WTC11 (cell line): ENCODE measurements at regions not wholly inside any gene's neighbourhood (a gene's known extent, or its start where the extent isn't known, plus 50 kb on each side); places are given as distances from the start of the nearest gene placed in this dataset.

ENCODE experiments used
- ATAC-seq: fragments of 200-7000 bp; cut with Tn5 transposase; 2 replicates; pipeline ENCODE4 v1.10.0; 2021; ENCODE audit warnings: mild to moderate bottlenecking, moderate library complexity
- CTCF ChIA-PET: fragments of 300-600 bp; sonication (Branson Sonifier 250); formaldehyde crosslinking; loops from one replicate; lab custom pipeline; 2021; ENCODE audit warnings: antibody characterized with exemption; lab: Charles Lee
- POLR2A ChIA-PET: fragments of 350-600 bp; sonication (Branson Sonifier 250); formaldehyde crosslinking; loops from one replicate; lab custom pipeline; 2021; ENCODE audit warnings: antibody characterized with exemption; lab: Charles Lee
- DNase-seq: peaks from one replicate; pipeline ENCODE4 v3.0.0; 2021; ENCODE audit warnings: low spot score
- H3K27ac Mint-ChIP-seq: 2 replicates; pipeline ENCODE4 v1.8.0; 2021; ENCODE audit warnings: mixed read lengths
- H3K27me3 Mint-ChIP-seq: 2 replicates; pipeline ENCODE4 v1.8.0; 2021; ENCODE audit warnings: low read depth, mild to moderate bottlenecking, moderate library complexity, mixed read lengths
- H3K36me3 Mint-ChIP-seq: 2 replicates; pipeline ENCODE4 v1.8.0; 2021; ENCODE audit warnings: mixed read lengths
- H3K4me1 Mint-ChIP-seq: 2 replicates; pipeline ENCODE4 v1.8.0; 2022; ENCODE audit warnings: mixed read lengths
- H3K4me3 Mint-ChIP-seq: 2 replicates; pipeline ENCODE4 v1.8.0; 2021; ENCODE audit warnings: mild to moderate bottlenecking, moderate library complexity, mixed read lengths
- H3K9me3 Mint-ChIP-seq: 2 replicates; pipeline ENCODE4 v1.8.0; 2021; ENCODE audit warnings: mixed read lengths
- ARID4B ChIP-seq: sonication (generic); formaldehyde crosslinking; IDR thresholded peaks from 2 replicates; pipeline ENCODE4 v1.8.0; 2023; ENCODE audit warnings: missing genetic modification reagents, mild to moderate bottlenecking, borderline replicate concordance
- E2F1 ChIP-seq: sonication (generic); formaldehyde crosslinking; IDR thresholded peaks from 2 replicates; pipeline ENCODE4 v1.8.0; 2022; ENCODE audit warnings: mild to moderate bottlenecking, missing genetic modification reagents
- GABPB1 ChIP-seq: sonication (generic); formaldehyde crosslinking; IDR thresholded peaks from 2 replicates; pipeline ENCODE4 v1.8.1; 2023; ENCODE audit warnings: mild to moderate bottlenecking, missing genetic modification reagents
- HMGXB4 ChIP-seq: sonication (generic); formaldehyde crosslinking; IDR thresholded peaks from 2 replicates; pipeline ENCODE4 v1.8.1; 2023; ENCODE audit warnings: mild to moderate bottlenecking, moderate library complexity, missing genetic modification reagents
- IRF2 ChIP-seq: sonication (generic); formaldehyde crosslinking; IDR thresholded peaks from 2 replicates; pipeline ENCODE4 v1.8.0; 2022; ENCODE audit warnings: low read depth, missing genetic modification reagents, borderline replicate concordance
- PRDM15 ChIP-seq: sonication (generic); formaldehyde crosslinking; IDR thresholded peaks from 2 replicates; pipeline ENCODE4 v1.8.0; 2022; ENCODE audit warnings: missing genetic modification reagents
- TEAD1 ChIP-seq: sonication (generic); formaldehyde crosslinking; IDR thresholded peaks from 2 replicates; pipeline ENCODE4 v1.8.0; 2022; ENCODE audit warnings: mild to moderate bottlenecking, missing genetic modification reagents
- USF1 ChIP-seq: sonication (generic); formaldehyde crosslinking; IDR thresholded peaks from 2 replicates; pipeline ENCODE4 v1.8.0; 2022; ENCODE audit warnings: mild to moderate bottlenecking, missing genetic modification reagents
- ZBTB43 ChIP-seq: sonication (generic); formaldehyde crosslinking; IDR thresholded peaks from 2 replicates; pipeline ENCODE4 v1.8.1; 2023; ENCODE audit warnings: mild to moderate bottlenecking, missing genetic modification reagents
- ZNF416 ChIP-seq: fragments of 250-450 bp; sonication (Bioruptor Pico); IDR thresholded peaks from 2 replicates; pipeline ENCODE4 v1.9.0; 2021; ENCODE audit warnings: mild to moderate bottlenecking, inconsistent platforms

GRCh38 chr9:81512641-81513040 is 176.7 kb downstream of the TLE1 start (continued):
- TF ChIP-seq ARID4B = no peak
- no peak for TF ChIP-seq IRF2 (CRISPR knock-in tag)
- TF ChIP-seq USF1 (CRISPR knock-in tag) = no peak
- TF ChIP-seq PRDM15 (CRISPR knock-in tag) = no peak

GRCh38 chr9:81508476-81508875 is 180.9 kb downstream of the TLE1 start:
- Mint-ChIP-seq H3K27me3 (0 out of 2 replicates have a peak, but pooled peaks cover 2% of the 10 kb centered on the region), H3K36me3 (peaks cover 11% of the 10 kb centered on the region), H3K27ac (no peak overlapping the region), H3K9me3 (peaks cover 15% of the 10 kb centered on the region), H3K4me3 (no peak overlapping the region), H3K4me1 (no peaks in the 10 kb centered on the region)
- ATAC-seq (no peak), DNase-seq (no peak)
- POLR2A ChIA-PET = no interaction called here
- CTCF ChIA-PET = interaction anchor here (1.0 kb wide), 1 partner anchor 15 kb away, joined by 3 read pairs; no protein-coding TSS in a partner anchor
- no peak for TF ChIP-seq ZNF416 (CRISPR knock-in tag)
- TF ChIP-seq ZBTB43 = no peak
- TF ChIP-seq HMGXB4 (CRISPR knock-in tag) = no peak
- no peak for TF ChIP-seq TEAD1
- no peak for TF ChIP-seq GABPB1 (CRISPR knock-in tag)
- TF ChIP-seq E2F1 (CRISPR knock-in tag) = no peak
